HG03520 (cell line): ENCODE measurements at regions not wholly inside any gene's neighbourhood (a gene's known extent, or its start where the extent isn't known, plus 50 kb on each side); places are given as distances from the start of the nearest gene placed in this dataset.

Experiments used
- ATAC-seq: cut with Tn5 transposase; IDR thresholded peaks from one replicate; pipeline ENCODE4 v1.9.1; 2021; ENCODE audit warnings: mild to moderate bottlenecking, moderate library complexity; ENCODE audit not compliant: unreplicated experiment

- ATAC-seq: no peak
Measured at GRCh38 chr3:89624494-89624893, 517.1 kb downstream of the EPHA3 start.

DNA sequence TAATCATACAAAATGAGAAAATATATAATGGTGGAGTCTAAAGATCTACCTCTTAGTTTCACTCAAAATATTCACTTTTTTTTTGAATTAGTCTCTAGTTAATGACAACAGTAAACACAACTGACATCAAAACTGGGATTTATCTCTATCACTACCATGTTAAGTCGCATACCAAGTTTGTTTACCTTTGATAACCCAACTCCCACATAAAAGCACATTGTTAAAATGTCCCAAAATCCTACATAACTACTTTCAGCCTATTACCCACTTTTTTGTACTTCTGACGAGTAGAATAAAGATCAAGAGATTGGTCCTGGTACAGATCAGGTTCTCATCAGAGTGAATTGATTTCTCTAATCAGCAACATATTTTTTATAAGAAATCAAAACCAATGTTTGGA, 518.5 kb downstream of the EPHA3 start:
- ATAC-seq: no peak

DNA sequence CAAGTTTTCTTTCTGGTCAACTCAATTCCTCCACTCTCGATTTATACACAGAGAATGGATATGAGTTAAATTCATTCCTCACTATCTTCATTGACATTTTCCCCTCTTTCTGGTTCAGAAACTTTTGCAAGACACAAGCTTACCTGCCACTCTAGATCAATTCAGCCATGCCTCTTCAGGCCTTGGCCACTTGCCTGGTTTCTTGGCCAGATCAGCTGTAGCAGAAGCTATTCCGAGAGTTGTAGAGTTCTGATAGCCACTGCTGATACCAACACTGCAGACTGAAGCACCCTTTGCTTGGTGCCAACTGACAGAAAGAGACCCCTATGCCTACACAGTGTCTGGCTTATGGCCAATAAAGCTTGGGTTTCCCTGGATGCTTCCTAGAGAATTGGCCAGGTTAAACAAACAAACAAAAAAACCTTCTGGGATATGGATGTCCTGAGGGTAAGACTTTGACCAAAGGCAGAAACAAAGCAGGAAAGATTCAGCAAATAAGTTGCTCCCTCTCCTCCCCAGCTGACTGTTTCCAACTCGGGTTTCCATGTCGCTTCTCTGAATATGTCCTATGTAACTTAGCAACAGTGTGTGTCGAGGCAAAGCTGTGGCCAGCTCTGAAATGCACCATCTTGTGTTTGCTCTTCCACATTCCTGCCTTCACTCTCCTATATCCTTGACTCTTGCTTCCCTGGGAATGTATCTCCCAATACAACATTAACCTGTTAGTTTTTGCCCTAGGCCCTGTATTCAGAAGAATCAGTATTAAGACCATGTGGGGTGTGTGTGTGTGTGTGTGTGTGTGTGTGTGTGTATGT, 521.6 kb downstream of the EPHA3 start:
- ATAC-seq: no peak

- ATAC-seq: no peak
Measured at GRCh38 chr3:89635137-89635536, 527.7 kb downstream of the EPHA3 start.

GRCh38 chr3:89644716-89645115, 537.3 kb downstream of the EPHA3 start:
- no peak for ATAC-seq

DNA sequence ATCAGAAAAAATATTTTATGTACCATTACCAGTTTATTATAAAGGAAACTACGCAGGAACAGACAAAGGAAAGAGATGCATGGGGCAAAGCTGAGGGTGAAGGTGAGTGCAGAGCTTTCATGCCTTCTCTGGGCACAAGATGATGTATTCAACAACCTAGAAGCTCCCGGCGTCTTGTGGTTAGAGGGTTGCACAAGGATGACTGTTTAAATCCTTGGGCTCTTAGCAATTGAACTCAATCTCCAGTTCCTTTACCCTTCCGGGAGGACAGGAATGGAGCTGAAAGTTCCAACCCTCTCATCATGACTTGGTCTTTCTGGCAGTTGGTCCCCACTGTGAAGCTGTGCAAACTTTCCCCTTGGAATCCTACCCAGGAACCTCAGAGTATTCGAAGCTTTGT, 542.0 kb downstream of the EPHA3 start:
- ATAC-seq: no peak

- no peak for ATAC-seq
Measured at GRCh38 chr3:89654031-89654430, 546.6 kb downstream of the EPHA3 start.

GRCh38 chr3:89656388-89656787, 549.0 kb downstream of the EPHA3 start:
- no peak for ATAC-seq

DNA sequence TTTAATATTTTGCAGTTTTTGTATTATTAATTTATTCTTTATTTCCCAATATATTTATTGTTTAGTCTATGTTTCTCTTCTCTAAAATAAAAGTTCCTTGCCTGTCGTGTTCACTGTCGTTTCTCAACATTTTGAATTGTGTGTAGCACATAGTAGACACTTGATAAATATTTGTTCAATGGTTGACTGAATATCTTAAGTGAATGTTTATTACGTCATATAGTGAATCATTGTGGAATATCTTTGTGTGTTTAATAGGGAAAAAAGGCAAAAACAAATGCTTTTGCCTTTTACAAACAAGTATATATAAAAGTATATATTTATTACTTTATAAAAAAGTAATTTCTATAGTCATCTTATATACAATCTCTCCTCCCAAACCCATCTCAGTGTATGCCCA, 572.3 kb downstream of the EPHA3 start:
- no peak for ATAC-seq

- ATAC-seq: no peak
Measured at GRCh38 chr3:89682556-89682955, 575.1 kb downstream of the EPHA3 start.

DNA sequence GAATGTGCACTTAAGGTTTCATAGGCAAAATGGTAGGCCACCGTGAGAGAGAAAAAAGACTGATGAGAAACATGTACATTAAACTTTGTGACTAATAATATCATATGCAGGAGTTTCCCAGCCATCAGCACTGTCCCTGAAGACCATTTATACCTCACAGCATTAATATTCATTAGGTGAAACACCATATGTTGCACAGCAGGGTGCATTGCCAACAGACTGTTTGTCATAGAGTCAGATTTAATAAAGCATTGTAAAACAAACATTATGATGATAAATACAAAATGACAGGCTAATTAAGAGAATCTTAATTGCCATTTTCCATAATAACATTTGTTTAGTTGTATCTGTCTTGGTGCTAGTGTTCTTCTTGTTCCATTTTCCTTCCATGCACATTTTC, 578.3 kb downstream of the EPHA3 start:
- ATAC-seq: no peak

GRCh38 chr3:89690646-89691045, 583.2 kb downstream of the EPHA3 start:
- no peak for ATAC-seq

- no peak for ATAC-seq
Measured at GRCh38 chr3:89692601-89693000, 585.2 kb downstream of the EPHA3 start.

GRCh38 chr3:89697321-89697916, 590.0 kb downstream of the EPHA3 start:
- no peak for ATAC-seq

DNA sequence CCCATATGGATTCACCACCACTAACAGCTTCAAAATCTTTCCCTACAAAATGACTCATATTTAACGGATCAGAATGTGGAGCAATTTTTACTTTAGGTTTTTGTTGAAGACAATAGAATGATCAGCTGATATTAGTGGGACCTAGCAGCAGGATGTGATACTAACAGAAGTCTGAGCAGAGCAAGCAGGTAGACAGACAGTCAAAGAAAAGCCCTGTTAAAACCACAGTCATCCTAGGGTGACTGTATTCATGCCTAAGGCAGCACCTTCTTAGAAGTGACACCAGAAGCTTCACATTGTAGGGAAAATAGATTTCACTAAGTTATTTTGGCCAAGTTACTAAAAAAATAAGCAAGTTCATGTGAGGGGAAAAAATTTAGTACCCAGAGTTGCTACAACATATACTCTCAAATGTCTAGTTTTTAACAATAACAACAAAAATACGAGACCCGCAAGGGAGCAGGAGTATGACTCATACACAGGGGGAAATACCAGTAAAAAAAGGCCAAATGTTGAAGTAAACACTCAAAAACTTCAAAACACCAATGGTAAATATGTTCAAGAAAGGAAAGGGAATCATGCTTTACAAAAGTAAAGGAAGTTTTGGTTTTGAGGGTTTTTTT, 590.9 kb downstream of the EPHA3 start:
- no peak for ATAC-seq

GRCh38 chr3:89699229-89699628, 591.8 kb downstream of the EPHA3 start:
- ATAC-seq: no peak

DNA sequence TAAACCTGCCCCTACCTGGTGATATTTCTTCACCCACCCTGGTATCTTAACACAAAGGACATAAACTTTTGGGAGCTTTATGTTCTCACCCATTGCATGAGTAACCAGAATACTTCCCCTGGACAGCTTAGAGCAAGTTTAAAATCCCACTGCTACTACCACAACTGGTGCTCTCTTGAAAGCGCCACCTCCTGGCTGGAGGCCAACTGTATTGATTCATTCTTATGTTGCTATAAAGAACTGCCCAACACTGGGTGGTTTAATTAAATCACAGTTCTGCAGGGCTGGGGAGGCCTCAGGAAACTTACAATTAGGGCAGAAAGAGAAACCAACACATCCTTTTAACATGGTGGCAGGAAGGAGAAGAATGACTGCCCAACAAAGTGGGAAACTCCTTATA, 592.4 kb downstream of the EPHA3 start:
- no peak for ATAC-seq

GRCh38 chr3:89702404-89702803, 595.0 kb downstream of the EPHA3 start:
- no peak for ATAC-seq

GRCh38 chr3:89713196-89713595, 605.8 kb downstream of the EPHA3 start:
- no peak for ATAC-seq

DNA sequence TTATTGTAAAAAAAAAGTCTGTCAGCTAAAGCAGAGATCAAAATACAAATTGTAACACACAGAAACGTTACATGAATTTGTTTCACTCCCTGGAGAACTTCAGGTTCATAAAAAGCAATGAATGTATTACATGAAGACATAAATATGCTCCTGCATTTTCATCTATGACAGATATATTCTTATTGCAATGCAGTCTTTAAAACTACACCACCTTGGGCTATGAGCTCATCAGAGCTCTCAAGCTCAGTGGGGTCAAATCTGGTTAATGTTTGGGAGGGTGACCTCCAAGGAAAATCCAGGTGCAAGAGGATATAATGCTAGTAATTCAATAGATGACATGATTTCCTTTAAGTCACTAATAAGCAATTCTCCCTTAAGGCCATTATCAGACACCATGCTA, 606.8 kb downstream of the EPHA3 start:
- ATAC-seq: no peak

DNA sequence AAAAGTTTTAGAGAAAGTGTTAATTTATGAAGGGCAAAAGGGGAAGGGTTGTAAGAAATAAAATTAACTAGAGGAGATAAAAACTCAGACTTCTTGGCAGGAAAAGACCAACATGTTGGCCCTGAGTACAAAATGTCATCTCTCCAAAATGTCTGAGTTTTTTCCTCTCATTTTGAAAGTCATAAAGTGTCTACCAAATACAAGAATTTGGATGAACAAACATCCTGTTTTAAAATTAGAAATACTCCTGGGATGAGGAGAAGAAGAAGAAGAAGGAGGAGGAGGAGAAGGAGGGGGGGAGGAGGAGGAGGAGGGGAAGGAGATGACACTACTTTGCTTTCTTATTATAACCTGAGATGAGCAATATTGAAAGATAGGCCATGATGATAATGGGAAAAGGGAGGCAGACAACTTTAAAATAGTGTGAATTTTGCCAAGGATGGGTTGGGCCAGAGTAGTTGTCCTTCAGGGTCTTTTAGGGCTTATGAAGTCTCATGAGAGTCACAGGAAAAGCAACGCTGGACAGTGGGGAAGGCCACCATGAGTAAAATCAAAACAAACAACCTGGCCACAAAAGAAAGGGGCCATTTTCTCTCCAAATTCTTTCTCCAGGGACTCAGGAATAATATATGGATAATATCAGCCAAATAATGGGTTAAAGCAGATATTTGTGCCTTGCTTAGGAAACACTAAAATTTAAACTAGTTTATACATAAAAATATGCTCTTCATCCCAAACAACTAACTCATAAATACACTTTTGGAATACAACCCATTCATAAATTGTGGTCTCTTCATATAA, 632.9 kb downstream of the EPHA3 start:
- ATAC-seq: no peak

- no peak for ATAC-seq
Measured at GRCh38 chr3:89740881-89741177, 633.4 kb downstream of the EPHA3 start.
